ENCODE measurements at regions not wholly inside any gene's neighbourhood (a gene's known extent, or its start where the extent isn't known, plus 50 kb on each side); places are given as distances from the start of the nearest gene placed in this dataset.

DNA sequence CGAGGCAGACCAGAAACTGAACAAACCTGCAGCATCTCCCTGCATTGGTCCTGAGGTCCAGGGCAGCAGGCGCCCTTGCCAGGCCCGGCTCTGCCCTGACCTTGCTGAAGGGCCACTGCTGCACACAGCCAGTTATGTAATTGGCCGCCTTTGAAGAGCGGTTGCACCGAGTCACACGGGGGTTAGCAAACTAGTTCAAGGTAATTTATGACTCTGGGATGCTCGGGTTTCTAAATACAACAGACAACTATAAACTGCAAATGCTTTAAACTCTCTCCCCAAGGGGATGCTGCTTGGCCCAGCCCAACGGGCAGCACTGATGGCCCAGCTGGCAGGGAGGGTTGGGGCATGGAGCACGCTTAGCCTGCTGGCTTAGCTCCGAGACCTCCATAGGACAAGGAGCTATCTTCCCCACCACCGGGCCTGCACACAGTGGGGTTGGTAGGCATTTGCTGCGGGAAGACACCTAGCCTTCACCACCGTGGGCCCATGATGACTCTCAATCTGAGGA lies 60.3 kb upstream of the IQSEC1 start:
- H3K36me3 ChIP-seq (ENCODE audit: control insufficient read depth, insufficient read depth, low read length): no peaks in the 10 kb centered on the region
- H3K27me3 ChIP-seq (ENCODE audit: control insufficient read depth, insufficient read depth, low read length): peaks cover 16% of the 10 kb centered on the region
- TF ChIP-seq, protein P1, sequence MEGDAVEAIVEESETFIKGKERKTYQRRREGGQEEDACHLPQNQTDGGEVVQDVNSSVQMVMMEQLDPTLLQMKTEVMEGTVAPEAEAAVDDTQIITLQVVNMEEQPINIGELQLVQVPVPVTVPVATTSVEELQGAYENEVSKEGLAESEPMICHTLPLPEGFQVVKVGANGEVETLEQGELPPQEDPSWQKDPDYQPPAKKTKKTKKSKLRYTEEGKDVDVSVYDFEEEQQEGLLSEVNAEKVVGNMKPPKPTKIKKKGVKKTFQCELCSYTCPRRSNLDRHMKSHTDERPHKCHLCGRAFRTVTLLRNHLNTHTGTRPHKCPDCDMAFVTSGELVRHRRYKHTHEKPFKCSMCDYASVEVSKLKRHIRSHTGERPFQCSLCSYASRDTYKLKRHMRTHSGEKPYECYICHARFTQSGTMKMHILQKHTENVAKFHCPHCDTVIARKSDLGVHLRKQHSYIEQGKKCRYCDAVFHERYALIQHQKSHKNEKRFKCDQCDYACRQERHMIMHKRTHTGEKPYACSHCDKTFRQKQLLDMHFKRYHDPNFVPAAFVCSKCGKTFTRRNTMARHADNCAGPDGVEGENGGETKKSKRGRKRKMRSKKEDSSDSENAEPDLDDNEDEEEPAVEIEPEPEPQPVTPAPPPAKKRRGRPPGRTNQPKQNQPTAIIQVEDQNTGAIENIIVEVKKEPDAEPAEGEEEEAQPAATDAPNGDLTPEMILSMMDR (IDR thresholded peaks at IDR 0.05; ENCODE audit: insufficient read depth, low read length, poor library complexity, severe bottlenecking): no peak
- DNase-seq (ENCODE audit: low read depth): no peak
- H3K4me3 ChIP-seq (ENCODE audit: low read depth, low read length): no peak overlapping the region

DNA sequence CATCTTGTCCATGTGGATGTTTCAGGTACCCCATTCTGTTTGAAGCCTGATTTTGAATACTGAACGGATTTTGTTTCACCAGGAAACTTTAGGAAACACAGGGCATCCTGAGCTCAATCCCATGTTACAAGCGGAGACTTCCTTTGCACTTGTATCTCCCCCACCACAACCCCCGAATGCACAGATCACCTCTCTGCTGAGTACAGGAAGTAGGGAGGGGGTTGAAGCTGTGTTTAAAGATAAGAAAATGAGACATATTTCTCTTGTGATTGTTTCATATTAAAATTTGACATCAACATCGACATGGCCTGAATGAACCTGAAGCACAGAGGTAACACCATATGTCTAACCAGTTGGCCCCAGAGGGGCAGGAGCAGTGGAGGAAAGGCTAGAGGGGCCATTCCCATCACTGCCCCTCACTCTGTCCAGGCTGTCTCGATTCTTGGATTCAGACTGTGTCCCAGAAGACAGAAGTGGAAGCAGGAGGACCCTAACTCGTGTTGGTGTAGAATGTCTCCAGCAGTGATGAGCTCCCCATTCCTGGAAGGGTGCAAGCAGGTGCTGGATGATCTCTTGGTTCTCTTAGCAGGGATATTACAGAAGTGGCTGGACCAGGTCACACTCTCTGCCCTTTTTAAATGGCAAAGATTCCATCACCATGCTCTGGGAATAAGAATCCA lies 59.6 kb upstream of the IQSEC1 start:
- DNase-seq (ENCODE audit: low read depth): no peak
- peaks cover 14% of the 10 kb centered on the region for H3K27me3 ChIP-seq (ENCODE audit: control insufficient read depth, insufficient read depth, low read length)
- TF ChIP-seq, protein P1 (IDR thresholded peaks at IDR 0.05; ENCODE audit: insufficient read depth, low read length, poor library complexity, severe bottlenecking): no peak
- H3K4me3 ChIP-seq (ENCODE audit: low read depth, low read length): no peak overlapping the region
- H3K36me3 ChIP-seq (ENCODE audit: control insufficient read depth, insufficient read depth, low read length): no peaks in the 10 kb centered on the region

- Histone ChIP-seq H3K4me3 (ENCODE audit: low read depth, low read length) (no peak overlapping the region), H3K27me3 (ENCODE audit: control insufficient read depth, insufficient read depth, low read length) (peaks cover 14% of the 10 kb centered on the region), H3K36me3 (ENCODE audit: control insufficient read depth, insufficient read depth, low read length) (no peaks in the 10 kb centered on the region)
- TF ChIP-seq, protein P1 (IDR thresholded peaks at IDR 0.05; ENCODE audit: insufficient read depth, low read length, poor library complexity, severe bottlenecking): no peak
- no peak for DNase-seq (ENCODE audit: low read depth)
These were observed 59.1 kb upstream of the IQSEC1 start for GRCh38 chr3:13132281-13132680.

- Histone ChIP-seq H3K27me3 (ENCODE audit: control insufficient read depth, insufficient read depth, low read length) (peaks cover 14% of the 10 kb centered on the region), H3K4me3 (ENCODE audit: low read depth, low read length) (no peak overlapping the region), H3K36me3 (ENCODE audit: control insufficient read depth, insufficient read depth, low read length) (no peaks in the 10 kb centered on the region)
- no peak for DNase-seq (ENCODE audit: low read depth)
- TF ChIP-seq, protein P1 (IDR thresholded peaks at IDR 0.05; ENCODE audit: insufficient read depth, low read length, poor library complexity, severe bottlenecking): no peak
These were observed 57.4 kb upstream of the IQSEC1 start for GRCh38 chr3:13130464-13131193.

- Histone ChIP-seq H3K36me3 (ENCODE audit: control insufficient read depth, insufficient read depth, low read length) (no peaks in the 10 kb centered on the region), H3K27me3 (ENCODE audit: control insufficient read depth, insufficient read depth, low read length) (peaks cover 24% of the 10 kb centered on the region), H3K4me3 (ENCODE audit: low read depth, low read length) (no peak overlapping the region)
- TF ChIP-seq, protein P1 (IDR thresholded peaks at IDR 0.05; ENCODE audit: insufficient read depth, low read length, poor library complexity, severe bottlenecking): no peak
- DNase-seq (ENCODE audit: low read depth): no peak
These were observed 52.1 kb upstream of the IQSEC1 start for GRCh38 chr3:13125092-13126015.
